GM18502 (cell line): ENCODE measurements at regions not wholly inside any gene's neighbourhood (a gene's known extent, or its start where the extent isn't known, plus 50 kb on each side); places are given as distances from the start of the nearest gene placed in this dataset.

Experiments used
- ATAC-seq: cut with Tn5 transposase; IDR thresholded peaks from one replicate; pipeline ENCODE4 v1.9.1; 2021; ENCODE audit warnings: mild to moderate bottlenecking; ENCODE audit not compliant: unreplicated experiment, poor library complexity

- ATAC-seq, result no peak
Measured at GRCh38 chr4:79044141-79044659, 105.0 kb upstream of the PAQR3 start.

GRCh38 chr4:79043138-79043537 is 103.9 kb upstream of the PAQR3 start:
- no peak for ATAC-seq

- ATAC-seq, result no peak
Measured at GRCh38 chr4:79042079-79042674, 102.9 kb upstream of the PAQR3 start.

GRCh38 chr4:79034544-79034943 is 95.3 kb upstream of the PAQR3 start:
- ATAC-seq, result no peak

- ATAC-seq, result no peak
Measured at GRCh38 chr4:79030973-79031372, 91.7 kb upstream of the PAQR3 start.

GRCh38 chr4:79027656-79028055 is 88.4 kb upstream of the PAQR3 start:
- ATAC-seq, result no peak

- no peak for ATAC-seq
Measured at GRCh38 chr4:79025170-79025569, 85.9 kb upstream of the PAQR3 start.

GRCh38 chr4:79023799-79024770 is 84.8 kb upstream of the PAQR3 start:
- no peak for ATAC-seq

- ATAC-seq, result no peak
Measured at GRCh38 chr4:79022529-79022928, 83.3 kb upstream of the PAQR3 start.

GRCh38 chr4:79017481-79017880 is 78.2 kb upstream of the PAQR3 start:
- no peak for ATAC-seq

- no peak for ATAC-seq
Measured at GRCh38 chr4:79016878-79017277, 77.6 kb upstream of the PAQR3 start.

- ATAC-seq, result no peak
Measured at GRCh38 chr4:79015411-79015810, 76.2 kb upstream of the PAQR3 start.

- no peak for ATAC-seq
Measured at GRCh38 chr4:79014230-79014629, 75.0 kb upstream of the PAQR3 start.

- ATAC-seq, result no peak
Measured at GRCh38 chr4:79013756-79014155, 74.5 kb upstream of the PAQR3 start.

GRCh38 chr4:78990938-78991810 is 51.9 kb upstream of the PAQR3 start:
- ATAC-seq, result no peak

- no peak for ATAC-seq
Measured at GRCh38 chr4:78989697-78990270, 50.5 kb upstream of the PAQR3 start.
